PC-3 (cell line): ENCODE measurements at regions not wholly inside any gene's neighbourhood (a gene's known extent, or its start where the extent isn't known, plus 50 kb on each side); places are given as distances from the start of the nearest gene placed in this dataset.
A peak's percentile ranks its signal among the peaks of the same experiment; 100 is the strongest.
"Not testable (repeated sequence)": the region's sequence is repeated elsewhere in the genome, so short reads cannot be mapped to it uniquely, and the experiment has no call there.

ENCODE experiments used
- ATAC-seq: fragments of 200-7000 bp; cut with Tn5 transposase; 2 replicates; pipeline ENCODE4 v1.9.1; 2020; ENCODE audit warnings: mild to moderate bottlenecking, moderate library complexity
- BruUV-seq: library from RNA; stranded (reverse); fragments of 400-500 nt; replicated peaks from 2 replicates; lab custom pipeline; 2021; lab: Mats Ljungman, UMichigan
- CTCF ChIA-PET: fragments of 300-600 bp; sonication (Branson Sonifier 250); formaldehyde crosslinking; loops from one replicate; lab custom pipeline; 2022; ENCODE audit warnings: antibody characterized with exemption; lab: Charles Lee
- POLR2A ChIA-PET: fragments of 300-600 bp; sonication (Branson Sonifier 250); formaldehyde crosslinking; loops from one replicate; lab custom pipeline; 2022; ENCODE audit warnings: antibody characterized with exemption; ENCODE audit not compliant: unreplicated experiment; lab: Charles Lee
- DNase-seq: peaks from one replicate; pipeline ENCODE4 v3.0.0-alpha.2; 2015
- H2AFZ ChIP-seq: fragments of 300-600 bp; sonication (generic); 2 replicates; pipeline ENCODE4 v1.6.0; 2016; ENCODE audit warnings: antibody characterized with exemption, low read length
- H3F3A ChIP-seq: fragments of 300-600 bp; sonication (generic); one replicate; pipeline ENCODE4 v1.6.0; 2017; ENCODE audit warnings: antibody characterized with exemption, low read length, control low read depth, mild to moderate bottlenecking; ENCODE audit not compliant: unreplicated experiment
- H3K27ac ChIP-seq: fragments of 300-600 bp; sonication (generic); 2 replicates; pipeline ENCODE4 v1.5.1; 2016; ENCODE audit warnings: mild to moderate bottlenecking, low read length
- H3K27me3 ChIP-seq: fragments of 300-600 bp; sonication (generic); 2 replicates; pipeline ENCODE4 v1.6.1; 2016; ENCODE audit warnings: low read length, mixed read lengths
- H3K36me3 ChIP-seq: fragments of 300-600 bp; sonication (generic); 2 replicates; pipeline ENCODE4 v1.6.1; 2016; ENCODE audit warnings: low read depth, mixed run types, low read length, mixed read lengths
- H3K4me1 ChIP-seq: fragments of 300-600 bp; sonication (generic); 2 replicates; pipeline ENCODE4 v1.5.1; 2016; ENCODE audit warnings: low read length; ENCODE audit not compliant: insufficient read depth
- H3K4me2 ChIP-seq: fragments of 300-600 bp; sonication (generic); 2 replicates; pipeline ENCODE4 v1.6.0; 2016; ENCODE audit warnings: low read length
- H3K4me3 ChIP-seq: fragments of 300-600 bp; sonication (generic); 2 replicates; pipeline ENCODE4 v1.5.1; 2016; ENCODE audit warnings: mild to moderate bottlenecking, low read length, mixed read lengths
- H3K79me2 ChIP-seq: fragments of 300-600 bp; sonication (generic); 2 replicates; pipeline ENCODE4 v1.6.1; 2017; ENCODE audit warnings: low read length, mixed read lengths
- H3K9ac ChIP-seq: fragments of 300-600 bp; sonication (generic); 2 replicates; pipeline ENCODE4 v1.6.0; 2016; ENCODE audit warnings: mild to moderate bottlenecking, low read length
- H3K9me2 ChIP-seq: fragments of 300-600 bp; sonication (generic); replicated peaks from 2 replicates; pipeline ENCODE4 v1.6.1; 2016; ENCODE audit warnings: mixed run types, low read length, mixed read lengths
- H3K9me3 ChIP-seq: fragments of 300-600 bp; sonication (generic); 2 replicates; pipeline ENCODE4 v1.6.1; 2016; ENCODE audit warnings: low read length, mixed read lengths
- H4K20me1 ChIP-seq: fragments of 300-600 bp; sonication (generic); 2 replicates; pipeline ENCODE4 v1.6.1; 2016; ENCODE audit warnings: low read length, mixed read lengths
- EZH2 ChIP-seq: fragments of 300-600 bp; sonication (generic); IDR thresholded peaks from one replicate; pipeline ENCODE4 v1.6.1; 2017; ENCODE audit warnings: antibody characterized with exemption, mild to moderate bottlenecking, low read length; ENCODE audit not compliant: unreplicated experiment
- EZH2phosphoT487 ChIP-seq: fragments of 300-600 bp; sonication (generic); IDR thresholded peaks from 2 replicates; pipeline ENCODE4 v1.6.1; 2018; ENCODE audit warnings: mild to moderate bottlenecking, antibody characterized with exemption, low read length, borderline replicate concordance
- intact Hi-C: fragments of 100-400 bp; cut with micrococcal nuclease; formaldehyde crosslinking; loops from 2 replicates; pipeline ENCODE4 v1.9.0; 2023
- TF ChIP-seq, protein P1 (sequence below): fragments of 300-600 bp; sonication (generic); conservative IDR thresholded peaks from 2 replicates; pipeline ENCODE4 v1.5.1; 2017; ENCODE audit warnings: antibody characterized with exemption, low read depth, mild to moderate bottlenecking, low read length

GRCh38 chr22:23478175-23478574 lies 101.9 kb downstream of the IGLL1 start:
- TF ChIP-seq, protein P1, sequence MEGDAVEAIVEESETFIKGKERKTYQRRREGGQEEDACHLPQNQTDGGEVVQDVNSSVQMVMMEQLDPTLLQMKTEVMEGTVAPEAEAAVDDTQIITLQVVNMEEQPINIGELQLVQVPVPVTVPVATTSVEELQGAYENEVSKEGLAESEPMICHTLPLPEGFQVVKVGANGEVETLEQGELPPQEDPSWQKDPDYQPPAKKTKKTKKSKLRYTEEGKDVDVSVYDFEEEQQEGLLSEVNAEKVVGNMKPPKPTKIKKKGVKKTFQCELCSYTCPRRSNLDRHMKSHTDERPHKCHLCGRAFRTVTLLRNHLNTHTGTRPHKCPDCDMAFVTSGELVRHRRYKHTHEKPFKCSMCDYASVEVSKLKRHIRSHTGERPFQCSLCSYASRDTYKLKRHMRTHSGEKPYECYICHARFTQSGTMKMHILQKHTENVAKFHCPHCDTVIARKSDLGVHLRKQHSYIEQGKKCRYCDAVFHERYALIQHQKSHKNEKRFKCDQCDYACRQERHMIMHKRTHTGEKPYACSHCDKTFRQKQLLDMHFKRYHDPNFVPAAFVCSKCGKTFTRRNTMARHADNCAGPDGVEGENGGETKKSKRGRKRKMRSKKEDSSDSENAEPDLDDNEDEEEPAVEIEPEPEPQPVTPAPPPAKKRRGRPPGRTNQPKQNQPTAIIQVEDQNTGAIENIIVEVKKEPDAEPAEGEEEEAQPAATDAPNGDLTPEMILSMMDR = no peak
- no peak for TF ChIP-seq EZH2
- Histone ChIP-seq H3K9ac (no peak overlapping the region), H3K79me2 (no peaks in the 10 kb centered on the region), H3K4me1 (0 out of 2 replicates have a peak, but pooled peaks cover 5% of the 10 kb centered on the region), H3K4me2 (no peak overlapping the region), H3F3A (no peaks in the 10 kb centered on the region), H3K9me2 (no peaks in the 10 kb centered on the region), H2AFZ (no peak overlapping the region), H3K27me3 (peaks cover 14% of the 10 kb centered on the region; the same call in 1 of the 2 replicates), H3K36me3 (no peaks in the 10 kb centered on the region), H3K4me3 (no peak overlapping the region), H3K9me3 (no peaks in the 10 kb centered on the region), H4K20me1 (no peaks in the 10 kb centered on the region), H3K27ac (no peak overlapping the region)
- ChIA-PET CTCF (no interaction called here), POLR2A (no interaction called here)
- intact Hi-C loops = no loop called here
- no TSS peak for BruUV-seq
- no peak for ATAC-seq
- DNase-seq = peak; percentile 38

DNA sequence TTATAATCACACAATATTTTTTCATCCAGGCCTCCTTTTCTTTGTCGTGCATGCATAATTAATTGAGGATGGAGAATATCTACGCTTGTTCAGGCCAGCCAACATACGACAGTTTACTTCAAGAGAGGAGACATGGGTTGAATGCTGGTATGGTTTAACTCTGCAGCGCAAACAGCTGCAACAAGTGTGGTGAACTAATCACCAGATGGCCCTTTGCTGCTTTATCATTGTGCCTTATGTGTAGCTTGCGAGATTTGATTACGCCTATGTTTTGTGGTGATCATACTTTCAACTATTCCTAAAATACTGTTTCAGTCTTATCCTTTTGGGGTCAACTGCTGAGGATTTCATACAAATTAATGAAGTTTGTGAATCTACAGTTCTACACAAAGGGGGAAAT lies 105.6 kb downstream of the IGLL1 start:
- H3K4me1 ChIP-seq, ATAC-seq, H3F3A ChIP-seq, H2AFZ ChIP-seq, H3K4me3 ChIP-seq, DNase-seq, H3K4me2 ChIP-seq, H3K9ac ChIP-seq, H3K9me3 ChIP-seq, H3K79me2 ChIP-seq, BruUV-seq, H3K27ac ChIP-seq, intact Hi-C loops, H3K36me3 ChIP-seq, H4K20me1 ChIP-seq, CTCF ChIA-PET, H3K9me2 ChIP-seq, POLR2A ChIA-PET, H3K27me3 ChIP-seq: not testable (repeated sequence)

DNA sequence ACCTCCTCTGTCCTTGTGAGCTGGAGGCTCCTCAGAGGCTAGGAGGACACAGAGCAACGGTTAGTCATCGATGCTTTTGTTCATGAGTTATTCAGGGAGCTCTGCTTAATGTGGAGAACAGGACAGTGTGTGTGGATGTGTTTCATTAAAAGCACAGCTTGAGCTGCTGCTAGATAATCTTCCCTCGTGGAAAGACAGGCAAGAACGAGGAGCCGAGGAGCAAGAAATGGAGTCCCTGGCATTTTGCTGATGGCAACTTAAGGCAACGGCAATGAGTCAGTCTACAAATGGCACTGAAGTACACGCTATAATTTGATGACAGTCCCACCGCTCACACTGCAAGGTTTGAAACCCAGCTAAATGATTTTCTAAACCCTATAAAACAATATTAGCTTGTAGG lies 106.2 kb downstream of the IGLL1 start:
- no peak overlapping the region for H3K4me2 ChIP-seq
- H3K4me3 ChIP-seq = no peak overlapping the region
- H3F3A ChIP-seq = no peaks in the 10 kb centered on the region
- TF ChIP-seq, protein P1 = no peak
- no peak for TF ChIP-seq EZH2phosphoT487
- no peak for TF ChIP-seq EZH2
- 0 out of 2 replicates have a peak, but pooled peaks cover 5% of the 10 kb centered on the region for H3K4me1 ChIP-seq
- ATAC-seq (no peak), DNase-seq (no peak)
- no TSS peak for BruUV-seq
- H3K79me2 ChIP-seq = no peaks in the 10 kb centered on the region
- H3K36me3 ChIP-seq = no peaks in the 10 kb centered on the region
- H3K9ac ChIP-seq = no peak overlapping the region
- H3K27me3 ChIP-seq = no peaks in the 10 kb centered on the region
- H4K20me1 ChIP-seq = no peaks in the 10 kb centered on the region
- no peaks in the 10 kb centered on the region for H3K9me3 ChIP-seq
- ChIA-PET POLR2A (no interaction called here), CTCF (no interaction called here)
- H3K9me2 ChIP-seq = no peaks in the 10 kb centered on the region
- no peak overlapping the region for H2AFZ ChIP-seq
- intact Hi-C loops = no loop called here
- H3K27ac ChIP-seq = no peak overlapping the region

- POLR2A ChIA-PET, H3K4me3 ChIP-seq, BruUV-seq, CTCF ChIA-PET, H3K9me2 ChIP-seq, ATAC-seq, H3K36me3 ChIP-seq, DNase-seq, H3K27ac ChIP-seq, H3K4me2 ChIP-seq, H2AFZ ChIP-seq, H3K9me3 ChIP-seq, H3F3A ChIP-seq, H3K4me1 ChIP-seq, H3K79me2 ChIP-seq, intact Hi-C loops, H3K9ac ChIP-seq, H3K27me3 ChIP-seq, H4K20me1 ChIP-seq: not testable (repeated sequence)
These were observed 107.7 kb downstream of the IGLL1 start for GRCh38 chr22:23472376-23472775.
